H1 (cell line): ENCODE measurements at regions not wholly inside any gene's neighbourhood (a gene's known extent, or its start where the extent isn't known, plus 50 kb on each side); places are given as distances from the start of the nearest gene placed in this dataset.

Experiments used
- CTCF ChIA-PET: fragments of 300-600 bp; sonication (Branson Sonifier 250); formaldehyde crosslinking; loops from one replicate; lab custom pipeline; 2021; ENCODE audit not compliant: partially characterized antibody; lab: Charles Lee
- POLR2A ChIA-PET: fragments of 300-600 bp; sonication (Branson Sonifier 250); formaldehyde crosslinking; loops from one replicate; lab custom pipeline; 2021; ENCODE audit warnings: inconsistent platforms; ENCODE audit not compliant: partially characterized antibody; lab: Charles Lee
- DNase-seq, 2 experiments: peaks; one replicate each; pipeline versions ENCODE4 v3.0.0 to v3.0.0-alpha.2; 2010 to 2022; ENCODE audit warnings: low spot score in 2 of 2, low read depth in 1 of 2, mixed read lengths in 1 of 2
- FAIRE-seq: peaks from 2 replicates; lab custom pipeline; 2011; peaks lifted over from hg19 to GRCh38; lab: Jason Lieb, UNC
- H2AFZ ChIP-seq: 2 replicates; pipeline ENCODE4 v1.8.1; 2012; ENCODE audit warnings: low read length, inconsistent platforms
- H2AK5ac ChIP-seq: 2 replicates; pipeline ENCODE4 v1.6.1; 2013; ENCODE audit warnings: low read depth, low read length
- H2BK120ac ChIP-seq: replicated peaks from 2 replicates; pipeline ENCODE3; 2013; ENCODE audit warnings: low read depth, low read length, inconsistent platforms
- H2BK12ac ChIP-seq: 2 replicates; pipeline ENCODE4 v1.6.1; 2013; ENCODE audit warnings: low read depth, low read length
- H2BK15ac ChIP-seq: 2 replicates; pipeline ENCODE4 v1.6.1; 2013; ENCODE audit warnings: low read length
- H2BK20ac ChIP-seq: 2 replicates; pipeline ENCODE4 v1.6.1; 2013; ENCODE audit warnings: low read length
- H2BK5ac ChIP-seq: 2 replicates; pipeline ENCODE4 v1.6.1; 2013; ENCODE audit warnings: low read depth, low read length
- H3K14ac ChIP-seq: 2 replicates; pipeline ENCODE4 v1.6.1; 2013; ENCODE audit warnings: inconsistent platforms; ENCODE audit not compliant: insufficient read length
- H3K18ac ChIP-seq: 2 replicates; pipeline ENCODE4 v1.6.1; 2013; ENCODE audit warnings: low read length; ENCODE audit errors: extremely low read depth
- H3K23ac ChIP-seq: 2 replicates; pipeline ENCODE4 v1.6.1; 2013; ENCODE audit warnings: inconsistent platforms; ENCODE audit not compliant: insufficient read length
- H3K23me2 ChIP-seq: 2 replicates; pipeline ENCODE4 v1.6.1; 2013; ENCODE audit warnings: low read depth, low read length
- H3K27ac ChIP-seq: 2 replicates; pipeline ENCODE4 v1.6.1; 2011; ENCODE audit warnings: low read depth, low read length, inconsistent platforms
- H3K27me3 ChIP-seq, 4 experiments: replicated peaks in 1 of 4; 1 replicate in 1 of 4; 2 replicates in 3 of 4; pipeline versions ENCODE4 v1.6.1 to v1.8.1; 2011 to 2013; ENCODE audit warnings: low read length in 3 of 4, mild to moderate bottlenecking in 3 of 4, inconsistent platforms in 2 of 4, mixed read lengths in 2 of 4, moderate library complexity in 1 of 4; ENCODE audit not compliant: control insufficient read depth in 3 of 4, insufficient read depth in 3 of 4; ENCODE audit errors: extremely low read depth in 1 of 4
- H3K36me3 ChIP-seq, 4 experiments: 2 replicates each; pipeline versions ENCODE4 v1.6.1 to v1.8.1; 2011 to 2013; ENCODE audit warnings: mild to moderate bottlenecking in 4 of 4, low read length in 3 of 4, moderate library complexity in 2 of 4, control low read depth in 1 of 4, inconsistent platforms in 1 of 4; ENCODE audit not compliant: insufficient read depth in 4 of 4, control insufficient read depth in 2 of 4
- H3K4ac ChIP-seq: replicated peaks from 2 replicates; pipeline ENCODE3; 2013; ENCODE audit warnings: low read length, low read depth, mixed read lengths, inconsistent platforms; ENCODE audit not compliant: insufficient read length
- H3K4me1 ChIP-seq, 4 experiments: replicated peaks in 1 of 4; 1 replicate in 1 of 4; 2 replicates in 3 of 4; pipeline versions ENCODE4 v1.6.1 to v1.8.1; 2011 to 2013; ENCODE audit warnings: low read length in 3 of 4, inconsistent platforms in 2 of 4, mixed read lengths in 1 of 4; ENCODE audit not compliant: insufficient read depth in 4 of 4, control insufficient read depth in 3 of 4
- H3K4me2 ChIP-seq, 2 experiments: 2 replicates each; pipeline versions ENCODE4 v1.6.1 to v1.8.1; 2011 to 2013; ENCODE audit warnings: low read depth in 2 of 2, low read length in 2 of 2, control low read depth in 1 of 2, inconsistent platforms in 1 of 2, mild to moderate bottlenecking in 1 of 2; ENCODE audit not compliant: insufficient read depth in 1 of 2
- H3K4me3 ChIP-seq, 4 experiments: fragments of 200-600, 300-600 bp in 1 of 4; sonication (generic), shearing (Covaris generic), sonication (Bioruptor Twin) in 1 of 4; 2 replicates each; pipeline versions ENCODE4 v1.5.1 to v1.8.1; 2011 to 2016; ENCODE audit warnings: low read length in 4 of 4, low read depth in 3 of 4, control low read depth in 2 of 4, inconsistent platforms in 2 of 4, mild to moderate bottlenecking in 2 of 4, mixed read lengths in 1 of 4, moderate library complexity in 1 of 4; ENCODE audit not compliant: insufficient read depth in 2 of 4; ENCODE audit errors: extremely low read depth in 1 of 4
- H3K56ac ChIP-seq: replicated peaks from 2 replicates; pipeline ENCODE3; 2013; ENCODE audit warnings: low read depth, mild to moderate bottlenecking, mixed read lengths, low read length, inconsistent platforms; ENCODE audit not compliant: insufficient read length
- H3K79me1 ChIP-seq: 2 replicates; pipeline ENCODE4 v1.6.1; 2013; ENCODE audit warnings: low read depth, low read length, control low read depth
- H3K79me2 ChIP-seq, 2 experiments: 2 replicates each; pipeline versions ENCODE4 v1.6.1 to v1.8.1; 2012 to 2013; ENCODE audit warnings: low read length in 2 of 2, mild to moderate bottlenecking in 2 of 2, inconsistent platforms in 1 of 2; ENCODE audit not compliant: insufficient read depth in 2 of 2, control insufficient read depth in 1 of 2
- H3K9ac ChIP-seq, 4 experiments: replicated peaks in 1 of 4; 1 replicate in 1 of 4; 2 replicates in 3 of 4; pipeline versions ENCODE4 v1.6.1 to v1.8.1; 2011 to 2013; ENCODE audit warnings: low read depth in 3 of 4, low read length in 3 of 4, control low read depth in 2 of 4, mild to moderate bottlenecking in 2 of 4, moderate library complexity in 2 of 4, inconsistent platforms in 1 of 4; ENCODE audit errors: extremely low read depth in 1 of 4
- H3K9me3 ChIP-seq, 2 experiments: 2 replicates each; pipeline versions ENCODE4 v1.6.1 to v1.8.1; 2012 to 2013; ENCODE audit warnings: mild to moderate bottlenecking in 2 of 2, moderate library complexity in 2 of 2, control low read depth in 1 of 2, inconsistent platforms in 1 of 2, low read depth in 1 of 2, low read length in 1 of 2, mixed read lengths in 1 of 2; ENCODE audit not compliant: insufficient read depth in 2 of 2
- H4K20me1 ChIP-seq, 2 experiments: replicated peaks in 1 of 2; 2 replicates each; pipeline versions ENCODE3 to v1.8.1; 2011 to 2013; ENCODE audit warnings: inconsistent platforms in 2 of 2, low read length in 2 of 2, mild to moderate bottlenecking in 1 of 2; ENCODE audit not compliant: insufficient read depth in 2 of 2, control insufficient read depth in 1 of 2
- H4K5ac ChIP-seq: 2 replicates; pipeline ENCODE4 v1.6.1; 2013; ENCODE audit warnings: low read length, low read depth, mixed read lengths, inconsistent platforms; ENCODE audit not compliant: insufficient read length
- H4K8ac ChIP-seq: 2 replicates; pipeline ENCODE4 v1.8.0; 2013; ENCODE audit warnings: mild to moderate bottlenecking, moderate library complexity, low read length, inconsistent platforms; ENCODE audit not compliant: insufficient read depth; ENCODE audit errors: extremely low read depth
- H4K91ac ChIP-seq: replicated peaks from 2 replicates; pipeline ENCODE3; 2013; ENCODE audit warnings: low read length, mixed read lengths, inconsistent platforms; ENCODE audit not compliant: insufficient read length
- CBX8 ChIP-seq: fragments of 300-800, 300-1000 bp; sonication (generic); IDR thresholded peaks from 2 replicates; pipeline ENCODE4 v1.7.1; 2016; ENCODE audit warnings: low read depth, low read length, borderline replicate concordance
- CTBP2 ChIP-seq: IDR thresholded peaks from 2 replicates; pipeline ENCODE4 v1.7.0; 2011; ENCODE audit warnings: borderline replicate concordance, mild to moderate bottlenecking, moderate library complexity, mixed read lengths, low read length; ENCODE audit not compliant: insufficient read depth, insufficient read length
- EP300 ChIP-seq, 2 experiments: IDR thresholded peaks; 1 replicate in 1 of 2; 2 replicates in 1 of 2; pipeline ENCODE4 v1.6.1; 2011 to 2012; ENCODE audit warnings: low read depth in 2 of 2, low read length in 2 of 2, mild to moderate bottlenecking in 2 of 2, borderline replicate concordance in 1 of 2, inconsistent platforms in 1 of 2, moderate library complexity in 1 of 2
- KDM5A ChIP-seq: fragments of 200-600 bp; IDR thresholded peaks from 2 replicates; pipeline ENCODE4 v1.7.1; 2012; ENCODE audit warnings: mild to moderate bottlenecking, low read length, inconsistent platforms, mixed read lengths
- RAD21 ChIP-seq, 2 experiments: IDR thresholded peaks in 1 of 2; conservative IDR thresholded peaks in 1 of 2; 2 replicates each; pipeline ENCODE4 v1.6.1; 2011; ENCODE audit warnings: low read depth in 2 of 2, low read length in 2 of 2, improper control_type of control experiment in 1 of 2, inconsistent platforms in 1 of 2, mild to moderate bottlenecking in 1 of 2, moderate library complexity in 1 of 2
- SIN3A ChIP-seq, 2 experiments: IDR thresholded peaks in 1 of 2; conservative IDR thresholded peaks in 1 of 2; 2 replicates each; pipeline ENCODE4 v1.6.1; 2011 to 2012; ENCODE audit warnings: low read length in 2 of 2, improper control_type of control experiment in 1 of 2, low read depth in 1 of 2, mild to moderate bottlenecking in 1 of 2
- SUZ12 ChIP-seq: fragments of 200-600 bp; sonication (generic); IDR thresholded peaks from 2 replicates; pipeline ENCODE4 v1.6.1; 2012; ENCODE audit warnings: mild to moderate bottlenecking, inconsistent platforms, low read length, moderate library complexity, mixed read lengths
- WGBS, 2 experiments: shearing (Covaris generic) in 1 of 2; methylation state at CpG; one replicate each; pipeline versions ENCODE4 v1.1.6 to v1.1.7; 2013 to 2015; ENCODE audit warnings: low lambda C conversion rate in 2 of 2, mixed read lengths in 2 of 2, inconsistent platforms in 1 of 2, low coverage in 1 of 2, missing lambda C conversion rate in 1 of 2; ENCODE audit not compliant: insufficient replicate concordance in 2 of 2, insufficient coverage in 1 of 2, insufficient read length in 1 of 2; ENCODE audit errors: extremely low coverage in 1 of 2, missing lambda C conversion rate in 1 of 2; 5-methylcytosine and 5-hydroxymethylcytosine counted together

- H3K4me1 ChIP-seq: no peaks in the 10 kb centered on the region
- peak overlapping the region; percentile 61; the same call in 1 of the 2 replicates for H2BK15ac ChIP-seq
- no peaks in the 10 kb centered on the region for H3K27me3 ChIP-seq
- no peak overlapping the region for H4K91ac ChIP-seq
- no peak overlapping the region for H4K8ac ChIP-seq
- H3K23ac ChIP-seq: no peak overlapping the region
- POLR2A ChIA-PET: no interaction called here
- H4K5ac ChIP-seq: no peak overlapping the region
- DNase-seq (no peak), FAIRE-seq (no peak)
- H3K4ac ChIP-seq: no peak overlapping the region
- no peak overlapping the region for H3K56ac ChIP-seq
- 91% methylated on average over 5 of the region's 5 CpGs; no CpG with 5 or more reads in 1 of the 2 experiments for WGBS, 2 experiments
- no peaks in the 10 kb centered on the region for H3K79me1 ChIP-seq
- H3K36me3 ChIP-seq: no peaks in the 10 kb centered on the region
- no peaks in the 10 kb centered on the region for H3K9me3 ChIP-seq
- H2BK12ac ChIP-seq: no peak overlapping the region
- H3K23me2 ChIP-seq: no peaks in the 10 kb centered on the region
- no peaks in the 10 kb centered on the region for H3K79me2 ChIP-seq
- H3K4me3 ChIP-seq: no peak overlapping the region
- H2BK120ac ChIP-seq: no peak overlapping the region
- H4K20me1 ChIP-seq: no peaks in the 10 kb centered on the region
- TF ChIP-seq EP300 (IDR thresholded peaks at IDR 0.05; ENCODE audit: borderline replicate concordance in 1 of 2, low read depth in 2 of 2, low read length in 2 of 2) (no peak), CTBP2 (no peak), CBX8 (no peak), SIN3A (conservative IDR thresholded peaks at IDR 0.05 in 1 of 2, IDR thresholded peaks at IDR 0.05 in 1 of 2; ENCODE audit: low read depth in 1 of 2, low read length in 2 of 2) (no peak), KDM5A (no peak), RAD21 (IDR thresholded peaks at IDR 0.05 in 1 of 2, conservative IDR thresholded peaks at IDR 0.05 in 1 of 2; ENCODE audit: low read depth in 2 of 2, low read length in 2 of 2) (peak in 1 of 2 experiments; percentile 15; a peak in 1 of 4 replicates), SUZ12 (no peak)
- TF ChIP-seq, all 59 proteins: peak for 1
- Histone ChIP-seq H3K4me2 (no peak overlapping the region), H3K18ac (no peak overlapping the region), H2BK20ac (no peak overlapping the region), H2AFZ (peak overlapping the region; percentile 93), H3K27ac (no peak overlapping the region), H3K9ac (no peak overlapping the region), H3K14ac (no peak overlapping the region), H2AK5ac (no peak overlapping the region), H2BK5ac (no peak overlapping the region)
- CTCF ChIA-PET: no interaction called here
These were observed 476.7 kb upstream of the CBLB start for GRCh38 chr3:106345353-106346027.
